ENCODE measurements at regions not wholly inside any gene's neighbourhood (a gene's known extent, or its start where the extent isn't known, plus 50 kb on each side); places are given as distances from the start of the nearest gene placed in this dataset.

DNA sequence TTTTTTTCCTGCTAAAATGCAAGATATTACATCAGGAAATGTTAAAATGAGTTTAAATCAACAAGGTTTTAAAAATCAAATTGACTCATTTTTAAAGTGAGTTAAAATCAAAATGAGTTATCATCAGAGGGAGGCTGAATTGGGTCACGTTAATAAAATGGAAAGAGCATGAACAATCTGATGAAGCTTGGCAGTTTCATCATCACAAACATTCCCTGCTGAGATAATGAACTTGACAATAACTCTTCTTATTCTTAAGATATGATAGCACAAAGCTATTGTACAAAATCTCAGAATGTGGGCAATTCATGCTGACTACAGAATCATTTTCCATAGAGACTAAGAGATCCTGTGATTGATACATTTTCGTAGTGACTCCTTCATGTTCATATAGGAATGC lies 1086.7 kb downstream of the STIM2 start:
- TF ChIP-seq, protein P1, sequence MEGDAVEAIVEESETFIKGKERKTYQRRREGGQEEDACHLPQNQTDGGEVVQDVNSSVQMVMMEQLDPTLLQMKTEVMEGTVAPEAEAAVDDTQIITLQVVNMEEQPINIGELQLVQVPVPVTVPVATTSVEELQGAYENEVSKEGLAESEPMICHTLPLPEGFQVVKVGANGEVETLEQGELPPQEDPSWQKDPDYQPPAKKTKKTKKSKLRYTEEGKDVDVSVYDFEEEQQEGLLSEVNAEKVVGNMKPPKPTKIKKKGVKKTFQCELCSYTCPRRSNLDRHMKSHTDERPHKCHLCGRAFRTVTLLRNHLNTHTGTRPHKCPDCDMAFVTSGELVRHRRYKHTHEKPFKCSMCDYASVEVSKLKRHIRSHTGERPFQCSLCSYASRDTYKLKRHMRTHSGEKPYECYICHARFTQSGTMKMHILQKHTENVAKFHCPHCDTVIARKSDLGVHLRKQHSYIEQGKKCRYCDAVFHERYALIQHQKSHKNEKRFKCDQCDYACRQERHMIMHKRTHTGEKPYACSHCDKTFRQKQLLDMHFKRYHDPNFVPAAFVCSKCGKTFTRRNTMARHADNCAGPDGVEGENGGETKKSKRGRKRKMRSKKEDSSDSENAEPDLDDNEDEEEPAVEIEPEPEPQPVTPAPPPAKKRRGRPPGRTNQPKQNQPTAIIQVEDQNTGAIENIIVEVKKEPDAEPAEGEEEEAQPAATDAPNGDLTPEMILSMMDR (conservative IDR thresholded peaks at IDR 0.05 in 1 of 2, IDR thresholded peaks at IDR 0.05 in 1 of 2; ENCODE audit: low read depth in 1 of 2, low read length in 2 of 2), result no peak
- no peak for TF ChIP-seq EZH2 (IDR thresholded peaks at IDR 0.05; ENCODE audit: low read length, missing control alignments)

All from fibroblast of lung (primary cell).